ENCODE measurements at regions not wholly inside any gene's neighbourhood (a gene's known extent, or its start where the extent isn't known, plus 50 kb on each side); places are given as distances from the start of the nearest gene placed in this dataset.

DNA sequence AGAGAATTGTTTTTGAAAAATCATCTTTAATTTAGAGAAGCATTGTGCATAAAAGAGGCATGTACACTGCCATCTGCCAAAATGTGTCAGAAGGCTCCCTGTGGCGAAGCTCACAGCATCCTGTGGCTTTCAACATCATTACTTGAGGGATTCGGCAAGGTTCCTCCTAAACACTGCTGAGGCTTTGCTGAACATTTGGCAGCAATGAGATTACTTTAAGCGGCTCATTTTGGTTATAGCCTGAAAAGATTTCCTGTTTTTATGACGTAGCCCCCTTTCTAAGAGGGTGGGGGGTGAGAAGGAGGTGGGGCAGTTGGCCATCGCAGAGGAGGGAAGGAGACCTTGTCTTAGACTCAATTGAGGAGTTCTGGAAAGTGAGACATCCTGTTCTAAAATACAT is 469.4 kb downstream of the RASEF start:
- RAD21 ChIA-PET (ENCODE audit: low non-redundant PET in 1 of 2, low total read pairs in 2 of 2, uncharacterized antibody in 2 of 2, unreplicated experiment in 2 of 2), result no interaction called here
- intact Hi-C loops (cut with micrococcal nuclease), result no loop called here
- ATAC-seq, result no peak
- no peak overlapping the region for H3K4me3 ChIP-seq (replicated peaks in 1 of 2; ENCODE audit: low read depth in 1 of 2, low read length in 2 of 2)
- peaks cover 0 to 4% of the 10 kb centered on the region in 2 experiments; a peak in 1 of 4 replicates for H3K9me3 ChIP-seq (ENCODE audit: control insufficient read depth in 1 of 2, insufficient read depth in 1 of 2, low read depth in 1 of 2, low read length in 2 of 2)
- no peak overlapping the region for H2AFZ ChIP-seq (ENCODE audit: low read depth, low read length, poor library complexity, severe bottlenecking)
- no peaks in the 10 kb centered on the region for H4K20me1 ChIP-seq (ENCODE audit: insufficient read depth)
- no peaks in the 10 kb centered on the region for H3K9me2 ChIP-seq (ENCODE audit: insufficient read depth)
- POLR2A ChIA-PET, result no interaction called here
- BruUV-seq (replicated peaks), result no TSS peak
- H3K4me1 ChIP-seq (ENCODE audit: control insufficient read depth in 1 of 2, insufficient read depth in 2 of 2, low read length in 2 of 2), result no peaks in the 10 kb centered on the region
- no peak overlapping the region for H3K4me2 ChIP-seq (ENCODE audit: low read length)
- H3K27me3 ChIP-seq (ENCODE audit: insufficient read depth, low read length), result no peaks in the 10 kb centered on the region
- H3K36me3 ChIP-seq (ENCODE audit: control insufficient read depth in 1 of 2, insufficient read depth in 2 of 2, low read length in 2 of 2), result no peaks in the 10 kb centered on the region
- no peak for DNase-seq (ENCODE audit: low read depth, low spot score)
- H3K79me2 ChIP-seq (ENCODE audit: insufficient read depth, low read length), result no peaks in the 10 kb centered on the region
- no peak overlapping the region for H3K27ac ChIP-seq (ENCODE audit: low read depth, low read length)
- H3K9ac ChIP-seq (ENCODE audit: low read length), result no peak overlapping the region
- CTCF ChIA-PET, result no interaction called here
- TF ChIP-seq JUND (IDR thresholded peaks at IDR 0.05) (no peak), TCF7L2 (IDR thresholded peaks at IDR 0.05; ENCODE audit: borderline replicate concordance, extremely low read depth, insufficient read depth, insufficient read length) (no peak), FOSL1 (IDR thresholded peaks at IDR 0.05; ENCODE audit: low read depth) (no peak), EZH2phosphoT487 (IDR thresholded peaks at IDR 0.05; ENCODE audit: borderline replicate concordance) (no peak), CTCF (IDR thresholded peaks at IDR 0.05 in 2 of 3, conservative IDR thresholded peaks at IDR 0.05 in 1 of 3; ENCODE audit: borderline replicate concordance in 1 of 3, insufficient read depth in 1 of 3, low read depth in 2 of 3, low read length in 2 of 3) (no peak), RAD21 (IDR thresholded peaks at IDR 0.05; ENCODE audit: low read depth) (no peak), ZFX (IDR thresholded peaks at IDR 0.05) (no peak), ATF3 (IDR thresholded peaks at IDR 0.05) (no peak), SRF (IDR thresholded peaks at IDR 0.05; ENCODE audit: low read depth) (no peak)
- TF ChIP-seq, protein P1, sequence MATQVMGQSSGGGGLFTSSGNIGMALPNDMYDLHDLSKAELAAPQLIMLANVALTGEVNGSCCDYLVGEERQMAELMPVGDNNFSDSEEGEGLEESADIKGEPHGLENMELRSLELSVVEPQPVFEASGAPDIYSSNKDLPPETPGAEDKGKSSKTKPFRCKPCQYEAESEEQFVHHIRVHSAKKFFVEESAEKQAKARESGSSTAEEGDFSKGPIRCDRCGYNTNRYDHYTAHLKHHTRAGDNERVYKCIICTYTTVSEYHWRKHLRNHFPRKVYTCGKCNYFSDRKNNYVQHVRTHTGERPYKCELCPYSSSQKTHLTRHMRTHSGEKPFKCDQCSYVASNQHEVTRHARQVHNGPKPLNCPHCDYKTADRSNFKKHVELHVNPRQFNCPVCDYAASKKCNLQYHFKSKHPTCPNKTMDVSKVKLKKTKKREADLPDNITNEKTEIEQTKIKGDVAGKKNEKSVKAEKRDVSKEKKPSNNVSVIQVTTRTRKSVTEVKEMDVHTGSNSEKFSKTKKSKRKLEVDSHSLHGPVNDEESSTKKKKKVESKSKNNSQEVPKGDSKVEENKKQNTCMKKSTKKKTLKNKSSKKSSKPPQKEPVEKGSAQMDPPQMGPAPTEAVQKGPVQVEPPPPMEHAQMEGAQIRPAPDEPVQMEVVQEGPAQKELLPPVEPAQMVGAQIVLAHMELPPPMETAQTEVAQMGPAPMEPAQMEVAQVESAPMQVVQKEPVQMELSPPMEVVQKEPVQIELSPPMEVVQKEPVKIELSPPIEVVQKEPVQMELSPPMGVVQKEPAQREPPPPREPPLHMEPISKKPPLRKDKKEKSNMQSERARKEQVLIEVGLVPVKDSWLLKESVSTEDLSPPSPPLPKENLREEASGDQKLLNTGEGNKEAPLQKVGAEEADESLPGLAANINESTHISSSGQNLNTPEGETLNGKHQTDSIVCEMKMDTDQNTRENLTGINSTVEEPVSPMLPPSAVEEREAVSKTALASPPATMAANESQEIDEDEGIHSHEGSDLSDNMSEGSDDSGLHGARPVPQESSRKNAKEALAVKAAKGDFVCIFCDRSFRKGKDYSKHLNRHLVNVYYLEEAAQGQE (IDR thresholded peaks at IDR 0.05; ENCODE audit: low read depth), result no peak
- TF ChIP-seq, protein P2, sequence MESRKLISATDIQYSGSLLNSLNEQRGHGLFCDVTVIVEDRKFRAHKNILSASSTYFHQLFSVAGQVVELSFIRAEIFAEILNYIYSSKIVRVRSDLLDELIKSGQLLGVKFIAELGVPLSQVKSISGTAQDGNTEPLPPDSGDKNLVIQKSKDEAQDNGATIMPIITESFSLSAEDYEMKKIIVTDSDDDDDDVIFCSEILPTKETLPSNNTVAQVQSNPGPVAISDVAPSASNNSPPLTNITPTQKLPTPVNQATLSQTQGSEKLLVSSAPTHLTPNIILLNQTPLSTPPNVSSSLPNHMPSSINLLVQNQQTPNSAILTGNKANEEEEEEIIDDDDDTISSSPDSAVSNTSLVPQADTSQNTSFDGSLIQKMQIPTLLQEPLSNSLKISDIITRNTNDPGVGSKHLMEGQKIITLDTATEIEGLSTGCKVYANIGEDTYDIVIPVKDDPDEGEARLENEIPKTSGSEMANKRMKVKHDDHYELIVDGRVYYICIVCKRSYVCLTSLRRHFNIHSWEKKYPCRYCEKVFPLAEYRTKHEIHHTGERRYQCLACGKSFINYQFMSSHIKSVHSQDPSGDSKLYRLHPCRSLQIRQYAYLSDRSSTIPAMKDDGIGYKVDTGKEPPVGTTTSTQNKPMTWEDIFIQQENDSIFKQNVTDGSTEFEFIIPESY (IDR thresholded peaks at IDR 0.05; ENCODE audit: extremely low read depth, insufficient replicate concordance, low read length), result no peak
